ENCODE measurements at regions not wholly inside any gene's neighbourhood (a gene's known extent, or its start where the extent isn't known, plus 50 kb on each side); places are given as distances from the start of the nearest gene placed in this dataset.

GRCh38 chr11:22491555-22492225 lies 133.9 kb downstream of the FANCF start:
- peaks cover 36% of the 10 kb centered on the region for H3K9me3 Mint-ChIP-seq
- no peaks in the 10 kb centered on the region for H3K27me3 Mint-ChIP-seq (ENCODE audit: insufficient read depth)
- no peaks in the 10 kb centered on the region for H3K36me3 Mint-ChIP-seq (ENCODE audit: low read depth)
- H3K27ac Mint-ChIP-seq: no peak overlapping the region
- no peak for DNase-seq
- H3K4me1 Mint-ChIP-seq (ENCODE audit: low read depth): no peaks in the 10 kb centered on the region
- no peak overlapping the region for H3K4me3 Mint-ChIP-seq
- no peak for TF ChIP-seq CTCF (IDR thresholded peaks at IDR 0.05)

- Mint-ChIP-seq H3K4me3 (no peak overlapping the region), H3K27me3 (ENCODE audit: insufficient read depth) (no peaks in the 10 kb centered on the region), H3K36me3 (ENCODE audit: low read depth) (no peaks in the 10 kb centered on the region), H3K4me1 (ENCODE audit: low read depth) (no peaks in the 10 kb centered on the region), H3K9me3 (peaks cover 48% of the 10 kb centered on the region), H3K27ac (no peak overlapping the region)
- no peak for TF ChIP-seq CTCF (IDR thresholded peaks at IDR 0.05)
- DNase-seq: no peak
These were observed 142.0 kb downstream of the SLC17A6 start for GRCh38 chr11:22479971-22480720.

- H3K9me3 Mint-ChIP-seq: peaks cover 47% of the 10 kb centered on the region
- H3K4me3 Mint-ChIP-seq: no peak overlapping the region
- no peak overlapping the region for H3K27ac Mint-ChIP-seq
- no peaks in the 10 kb centered on the region for H3K4me1 Mint-ChIP-seq (ENCODE audit: low read depth)
- no peaks in the 10 kb centered on the region for H3K36me3 Mint-ChIP-seq (ENCODE audit: low read depth)
- TF ChIP-seq CTCF (IDR thresholded peaks at IDR 0.05): no peak
- DNase-seq: no peak
- H3K27me3 Mint-ChIP-seq (ENCODE audit: insufficient read depth): no peaks in the 10 kb centered on the region
These were observed 141.0 kb downstream of the SLC17A6 start for GRCh38 chr11:22479208-22479607.

GRCh38 chr11:22478169-22478568 lies 140.0 kb downstream of the SLC17A6 start:
- no peak overlapping the region for H3K27ac Mint-ChIP-seq
- no peak for DNase-seq
- no peak overlapping the region for H3K4me3 Mint-ChIP-seq
- peaks cover 47% of the 10 kb centered on the region for H3K9me3 Mint-ChIP-seq
- H3K27me3 Mint-ChIP-seq (ENCODE audit: insufficient read depth): no peaks in the 10 kb centered on the region
- no peak for TF ChIP-seq CTCF (IDR thresholded peaks at IDR 0.05)
- H3K36me3 Mint-ChIP-seq (ENCODE audit: low read depth): no peaks in the 10 kb centered on the region
- no peaks in the 10 kb centered on the region for H3K4me1 Mint-ChIP-seq (ENCODE audit: low read depth)

- TF ChIP-seq CTCF (IDR thresholded peaks at IDR 0.05): no peak
- H3K9me3 Mint-ChIP-seq: peaks cover 48% of the 10 kb centered on the region
- H3K4me1 Mint-ChIP-seq (ENCODE audit: low read depth): no peaks in the 10 kb centered on the region
- H3K36me3 Mint-ChIP-seq (ENCODE audit: low read depth): no peaks in the 10 kb centered on the region
- H3K27ac Mint-ChIP-seq: no peak overlapping the region
- no peak overlapping the region for H3K4me3 Mint-ChIP-seq
- DNase-seq: no peak
- H3K27me3 Mint-ChIP-seq (ENCODE audit: insufficient read depth): no peaks in the 10 kb centered on the region
These were observed 139.1 kb downstream of the SLC17A6 start for GRCh38 chr11:22477312-22477711.
